NCI-H226 (cell line): ENCODE measurements at regions not wholly inside any gene's neighbourhood (a gene's known extent, or its start where the extent isn't known, plus 50 kb on each side); places are given as distances from the start of the nearest gene placed in this dataset.

Experiments used
- DNase-seq: peaks from one replicate; pipeline ENCODE4 v3.0.0-alpha.2; 2015

DNA sequence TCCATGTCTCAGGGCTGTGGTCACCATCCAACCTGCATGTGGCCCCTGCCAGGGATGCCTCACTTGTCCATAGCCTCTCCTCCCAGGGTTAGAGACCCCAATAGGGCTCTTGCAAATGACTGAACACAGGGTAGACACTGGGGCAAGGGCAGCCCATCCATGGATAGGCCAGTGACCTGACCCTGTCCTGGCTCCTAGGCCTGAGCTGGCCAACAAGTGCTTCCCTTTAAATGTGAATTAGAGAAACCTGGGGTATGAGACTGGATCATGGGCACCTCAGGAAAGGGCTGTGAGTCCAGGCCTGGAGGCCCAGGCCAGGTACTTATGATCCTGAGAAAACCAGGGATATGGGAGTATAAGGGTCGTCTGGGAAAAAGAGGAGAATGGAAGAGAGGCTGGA is 64.5 kb downstream of the COPS8 start:
- no peak for DNase-seq

GRCh38 chr2:237150831-237151375 is 65.2 kb downstream of the COPS8 start:
- no peak for DNase-seq

DNA sequence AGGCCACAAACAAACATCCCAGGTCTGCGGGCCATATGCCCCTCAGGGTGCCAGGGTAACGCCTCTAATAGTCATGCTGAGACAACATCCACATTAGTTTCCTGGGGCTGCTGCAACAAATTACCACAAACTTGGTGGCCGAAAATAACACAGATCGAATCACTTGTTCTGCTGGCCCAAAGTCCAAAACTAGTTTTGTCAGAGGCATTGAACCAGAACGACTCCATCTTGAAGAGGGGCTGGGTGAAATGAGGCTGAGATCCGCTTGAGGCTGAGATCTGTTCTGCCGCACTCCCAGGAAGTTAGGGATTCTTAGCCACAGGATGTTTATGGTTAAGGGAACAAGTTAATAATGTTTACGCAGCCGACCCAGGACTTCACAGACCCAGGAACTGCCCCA is 66.7 kb downstream of the COPS8 start:
- no peak for DNase-seq

DNA sequence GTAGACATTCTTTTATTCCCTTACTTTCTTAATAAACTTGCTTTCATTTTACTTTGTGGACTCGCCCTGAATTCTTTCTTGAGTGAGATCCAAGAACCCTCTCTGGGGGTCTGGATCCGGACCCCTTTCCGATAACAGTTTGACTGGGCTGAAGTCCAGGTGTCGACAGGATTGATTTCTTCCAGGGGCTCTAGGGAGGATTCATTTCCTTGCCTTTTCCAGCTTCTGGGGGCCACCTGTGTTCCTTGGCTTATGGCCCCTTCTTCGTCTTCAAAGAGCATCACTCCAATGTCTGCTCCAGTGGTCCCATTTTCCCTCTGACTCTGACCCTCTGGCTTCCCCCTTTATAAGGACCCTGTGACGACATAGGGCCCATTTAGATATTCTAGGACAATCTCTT is 67.5 kb downstream of the COPS8 start:
- no peak for DNase-seq

DNA sequence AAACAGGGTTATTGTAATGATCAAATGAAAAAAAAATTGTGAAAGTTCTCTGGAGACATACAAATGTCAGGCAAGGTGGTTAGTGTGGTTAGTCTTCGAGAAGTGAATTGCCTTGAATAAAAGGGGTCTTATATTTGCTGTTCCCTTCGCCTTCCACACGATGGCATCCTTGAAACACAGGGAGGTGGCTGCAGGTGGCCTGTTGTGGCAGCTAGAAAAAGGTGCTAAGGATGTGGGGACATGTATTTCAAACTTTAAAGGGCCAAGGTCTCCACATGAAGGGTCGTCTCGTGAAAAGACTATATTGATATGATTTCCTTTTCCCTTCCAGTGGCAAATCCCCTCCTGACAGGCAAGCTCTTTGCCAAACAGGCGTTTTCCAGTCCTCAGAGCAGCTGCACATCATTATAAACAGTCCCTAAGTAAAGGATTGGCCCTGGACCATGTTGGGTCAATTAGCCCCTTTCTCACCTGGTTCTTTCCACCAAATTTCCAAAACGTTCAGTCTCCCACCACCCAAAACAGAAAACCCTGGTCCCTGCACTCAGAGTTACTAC is 68.5 kb downstream of the COPS8 start:
- DNase-seq, result no peak

GRCh38 chr2:237154884-237155851 is 69.5 kb downstream of the COPS8 start:
- no peak for DNase-seq

GRCh38 chr2:237156031-237156856 is 70.6 kb downstream of the COPS8 start:
- DNase-seq, result no peak

GRCh38 chr2:237156857-237157779 is 71.4 kb downstream of the COPS8 start:
- DNase-seq, result no peak

DNA sequence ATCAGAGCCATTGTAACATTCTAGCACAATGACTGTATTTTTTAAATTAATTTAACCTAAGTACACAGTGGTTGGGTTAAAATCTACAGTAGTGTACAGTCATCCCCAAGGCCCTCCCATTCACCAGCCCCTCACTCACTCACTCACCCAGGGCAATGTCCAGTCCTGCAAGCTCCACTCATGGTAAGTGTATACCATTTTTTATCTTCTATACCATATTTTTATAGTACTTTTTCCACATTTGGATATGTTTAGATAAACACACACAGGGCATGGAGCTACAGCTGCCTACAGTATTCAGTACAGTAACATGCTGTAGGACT is 72.1 kb downstream of the COPS8 start:
- DNase-seq, result no peak

DNA sequence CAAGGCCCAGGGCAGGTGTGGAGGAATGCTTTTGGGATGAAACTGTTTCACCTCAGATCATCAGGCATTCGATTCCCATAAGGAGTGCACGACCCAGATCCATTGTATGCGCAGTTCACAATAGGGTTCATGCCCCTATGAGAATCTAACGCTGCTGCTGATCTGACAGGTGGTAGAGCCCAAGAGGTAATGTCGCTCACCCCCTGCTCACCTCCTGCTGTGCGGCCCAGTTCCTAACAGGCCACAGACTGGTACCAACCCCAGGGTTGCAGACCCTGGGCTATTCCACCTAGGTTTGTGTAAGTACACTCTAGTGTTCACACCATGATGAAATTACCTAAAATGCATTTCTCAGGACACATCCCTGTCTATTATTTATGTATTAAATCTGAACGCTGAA is 72.5 kb downstream of the COPS8 start:
- no peak for DNase-seq

DNA sequence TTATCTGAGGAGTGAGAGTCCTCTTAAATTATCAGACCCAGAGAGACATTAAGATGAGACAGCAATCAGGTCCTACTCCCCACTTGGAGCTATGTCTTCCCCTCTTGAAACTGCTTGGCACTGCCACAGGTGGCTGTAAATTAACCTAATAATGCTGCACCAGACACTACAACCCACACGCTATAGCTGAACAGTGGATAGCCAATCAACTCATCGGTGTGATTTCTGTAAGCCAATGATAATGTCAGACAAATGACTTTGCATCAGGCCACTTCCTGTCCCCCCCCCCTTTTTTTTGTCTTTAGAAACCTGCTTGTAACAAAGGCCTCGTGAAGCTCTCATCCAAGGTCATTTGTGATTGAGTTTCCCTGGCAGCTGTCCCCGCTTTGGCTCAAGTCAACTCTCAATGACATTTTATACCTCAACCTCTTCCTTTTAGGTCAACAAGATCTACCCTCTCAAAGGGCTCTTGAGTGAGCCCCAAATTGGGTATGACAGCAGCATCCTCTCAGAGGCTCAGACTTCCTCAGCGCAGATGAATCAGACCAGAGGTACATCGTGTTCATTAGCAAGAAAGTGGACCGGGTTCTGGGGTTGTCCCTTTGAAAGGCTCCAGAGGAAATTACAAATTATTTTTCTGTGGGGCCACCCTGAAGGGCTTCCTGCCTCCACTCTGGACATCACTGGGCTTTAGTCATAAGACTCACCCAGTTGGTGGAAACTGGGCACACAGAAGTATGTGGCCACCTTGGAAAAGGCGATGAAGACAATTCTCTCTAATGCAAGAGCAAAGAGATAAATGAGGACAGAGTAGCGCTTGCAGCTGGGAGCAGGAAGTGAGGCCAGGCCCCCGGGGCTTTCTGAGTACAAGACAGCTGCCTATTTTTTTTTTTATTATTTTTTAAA is 73.6 kb downstream of the COPS8 start:
- DNase-seq, result no peak

- no peak for DNase-seq
Measured at GRCh38 chr2:237160271-237160919, 74.7 kb downstream of the COPS8 start.

GRCh38 chr2:237161189-237161588 is 75.5 kb downstream of the COPS8 start:
- DNase-seq, result no peak

DNA sequence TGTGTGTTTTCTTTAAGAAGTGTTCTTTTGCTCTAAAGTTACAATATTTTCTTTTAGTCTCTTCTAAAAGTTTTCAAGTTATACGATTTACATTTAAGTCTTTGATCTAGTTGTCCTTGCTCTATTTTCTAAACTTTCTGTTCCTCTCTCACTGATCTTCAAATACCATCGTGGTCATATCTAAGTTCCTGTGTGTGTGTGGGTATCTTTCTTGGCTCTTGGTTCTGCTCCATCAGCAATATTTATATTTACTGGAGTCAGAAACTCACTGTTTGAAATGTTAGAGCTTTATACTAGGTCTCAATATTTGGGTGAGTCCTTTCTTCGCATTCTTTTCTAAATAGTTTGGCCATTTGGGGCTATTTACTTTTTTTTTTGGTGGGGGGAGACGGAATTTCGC is 77.3 kb downstream of the COPS8 start:
- no peak for DNase-seq

DNA sequence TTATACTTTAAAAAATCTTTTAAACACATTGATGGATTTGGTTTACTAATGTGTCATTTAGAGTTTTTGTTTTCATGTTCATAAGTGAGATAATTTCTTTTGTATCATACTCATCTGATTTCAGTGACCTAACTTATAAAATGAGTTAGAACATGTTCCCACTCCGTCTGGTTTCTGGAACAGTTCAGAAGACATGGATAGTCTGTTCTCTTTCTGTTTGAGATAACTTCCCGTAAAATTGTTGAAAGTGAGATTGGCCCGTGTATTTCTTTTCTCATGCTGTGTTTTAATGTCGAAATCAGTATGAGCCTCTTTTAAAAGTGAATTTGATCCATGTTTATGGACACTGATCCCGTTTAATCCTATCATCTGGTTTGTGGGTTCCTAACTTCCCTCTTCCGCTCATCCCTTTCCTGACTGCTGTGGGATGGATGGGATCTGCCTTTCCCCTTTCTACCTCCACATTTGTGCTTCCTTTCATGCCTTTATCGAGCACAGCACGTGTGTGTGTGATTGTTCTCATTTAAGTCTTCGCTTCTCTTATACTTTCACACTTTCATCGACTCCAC is 78.9 kb downstream of the COPS8 start:
- DNase-seq, result no peak

DNA sequence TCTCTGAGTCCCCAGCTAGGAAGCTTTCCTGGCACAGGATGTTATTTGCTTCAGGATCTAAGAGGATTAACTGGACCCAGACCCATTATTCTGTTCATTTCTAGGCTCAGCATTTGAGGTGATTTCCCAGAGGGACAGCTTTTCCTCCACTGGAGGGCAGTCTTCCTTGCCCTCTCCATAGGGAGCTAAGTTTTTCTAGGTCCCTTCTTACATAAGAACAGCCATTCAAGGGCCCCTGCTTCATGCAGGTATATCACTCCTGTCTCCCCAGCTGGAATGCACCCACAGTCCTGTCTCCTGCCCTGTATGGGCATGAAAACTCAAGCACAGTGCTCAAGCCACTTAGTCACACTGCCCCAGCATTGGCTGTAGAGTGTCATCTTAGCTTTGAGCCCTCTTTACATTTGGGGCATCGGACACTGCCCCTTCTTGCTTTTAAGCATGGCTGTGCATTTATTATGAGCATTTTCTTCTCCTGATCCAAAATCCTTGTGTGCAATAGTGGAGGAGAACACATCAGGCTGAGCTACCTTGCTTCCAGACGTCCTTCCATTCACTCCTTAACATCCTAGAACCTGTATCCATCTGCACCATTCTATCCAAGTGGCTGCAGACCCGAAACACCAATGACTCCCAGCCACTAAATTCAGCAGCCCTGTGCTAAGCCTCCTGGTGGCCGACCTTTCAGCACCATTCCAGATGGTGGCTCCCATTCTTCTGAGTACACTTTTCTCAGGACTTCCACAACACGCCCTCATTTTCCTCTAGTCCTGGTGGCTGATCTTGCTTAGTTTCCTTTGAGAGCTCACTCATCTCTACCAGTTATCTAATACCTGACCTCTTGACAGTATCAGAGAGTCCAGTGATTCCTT is 80.0 kb downstream of the COPS8 start:
- DNase-seq, result no peak

DNA sequence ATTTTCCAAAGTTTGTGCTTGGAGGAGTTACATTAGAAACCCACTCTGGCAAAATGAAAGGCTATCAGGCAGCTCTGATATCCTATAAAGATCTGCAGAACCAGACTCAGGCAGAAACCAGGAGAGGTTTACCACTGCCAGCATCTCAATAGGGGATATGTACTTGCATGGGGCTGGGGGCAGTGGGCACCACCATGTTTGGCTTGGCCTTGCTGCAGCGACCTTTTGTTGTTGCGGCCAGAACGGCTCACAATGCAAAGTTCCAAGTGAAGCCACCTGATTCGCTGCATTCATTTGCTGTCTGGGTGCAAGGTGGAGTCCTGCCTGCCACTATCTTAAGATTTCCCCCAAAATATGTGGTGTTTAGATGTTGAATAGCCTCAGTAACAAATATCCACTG is 81.3 kb downstream of the COPS8 start:
- DNase-seq, result no peak

DNA sequence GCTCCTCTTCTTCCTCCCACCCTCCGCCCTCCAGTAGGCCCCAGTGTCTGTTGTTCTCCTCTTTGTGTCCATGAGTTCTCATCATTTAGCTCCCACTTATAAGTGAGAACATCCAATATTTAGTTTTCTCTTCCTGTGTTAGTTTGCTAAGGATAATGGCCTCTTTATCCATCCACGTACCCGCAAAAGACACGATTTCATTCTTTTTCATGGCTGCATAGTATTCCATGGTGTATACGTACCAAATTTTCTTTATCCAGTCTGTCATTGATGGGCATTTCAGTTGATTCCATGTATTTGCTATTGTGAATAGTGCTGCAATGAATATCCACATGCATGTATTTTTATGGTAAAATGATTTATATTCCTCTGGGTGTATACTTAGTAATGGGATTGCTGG is 82.2 kb downstream of the COPS8 start:
- no peak for DNase-seq

DNA sequence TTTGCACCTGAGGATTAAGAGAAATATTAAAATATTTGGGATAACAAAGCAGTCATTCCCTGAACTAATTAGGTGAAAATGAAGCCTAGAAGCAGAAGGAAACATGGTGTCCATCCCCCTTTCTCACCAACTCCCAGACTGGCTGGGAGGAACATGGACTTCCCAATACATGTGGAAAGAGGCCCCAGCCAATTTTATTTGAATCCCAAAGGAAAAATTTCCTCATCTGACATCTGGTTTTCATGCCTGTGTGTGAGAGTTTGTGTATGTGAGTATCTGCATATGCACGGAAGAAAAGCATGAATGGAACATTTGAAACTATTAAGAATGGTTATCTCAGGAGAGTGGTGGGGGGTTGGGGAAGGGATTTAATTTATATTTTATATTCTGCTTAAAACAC is 84.3 kb downstream of the COPS8 start:
- no peak for DNase-seq
